ENCODE measurements at regions not wholly inside any gene's neighbourhood (a gene's known extent, or its start where the extent isn't known, plus 50 kb on each side); places are given as distances from the start of the nearest gene placed in this dataset.
"Not testable (repeated sequence)": the region's sequence is repeated elsewhere in the genome, so short reads cannot be mapped to it uniquely, and the experiment has no call there.

- no peak for DNase-seq (ENCODE audit: low spot score)
Observed at GRCh38 chrX:65331371-65331770, 203.2 kb downstream of the LAS1L start.

- no peak for DNase-seq (ENCODE audit: low spot score)
Observed at GRCh38 chrX:65300104-65300809, 234.3 kb downstream of the LAS1L start.

GRCh38 chrX:65282905-65283304, 251.7 kb downstream of the LAS1L start:
- DNase-seq (ENCODE audit: low spot score), result not testable (repeated sequence)

GRCh38 chrX:65273152-65273551, 261.4 kb downstream of the LAS1L start:
- no peak for DNase-seq (ENCODE audit: low spot score)

GRCh38 chrX:65266482-65266881, 268.1 kb downstream of the LAS1L start:
- DNase-seq (ENCODE audit: low spot score), result no peak

GRCh38 chrX:65253817-65254216, 277.6 kb upstream of the ZC4H2 start:
- no peak for DNase-seq (ENCODE audit: low spot score)

- no peak for DNase-seq (ENCODE audit: low spot score)
Observed at GRCh38 chrX:65241059-65241721, 264.9 kb upstream of the ZC4H2 start.

- no peak for DNase-seq (ENCODE audit: low spot score)
Observed at GRCh38 chrX:65203545-65203944, 227.3 kb upstream of the ZC4H2 start.

- no peak for DNase-seq (ENCODE audit: low spot score)
Observed at GRCh38 chrX:65196758-65197360, 220.6 kb upstream of the ZC4H2 start.

- no peak for DNase-seq (ENCODE audit: low spot score)
Observed at GRCh38 chrX:65195621-65196020, 219.4 kb upstream of the ZC4H2 start.

- no peak for DNase-seq (ENCODE audit: low spot score)
Observed at GRCh38 chrX:65194547-65194946, 218.3 kb upstream of the ZC4H2 start.

GRCh38 chrX:65163325-65163724, 187.1 kb upstream of the ZC4H2 start:
- DNase-seq (ENCODE audit: low spot score), result not testable (repeated sequence)

- no peak for DNase-seq (ENCODE audit: low spot score)
Observed at GRCh38 chrX:65148232-65148631, 172.0 kb upstream of the ZC4H2 start.

GRCh38 chrX:65136424-65136823, 160.2 kb upstream of the ZC4H2 start:
- no peak for DNase-seq (ENCODE audit: low spot score)

- DNase-seq (ENCODE audit: low spot score), result no peak
Observed at GRCh38 chrX:65127842-65128241, 151.6 kb upstream of the ZC4H2 start.

GRCh38 chrX:65098851-65099250, 122.6 kb upstream of the ZC4H2 start:
- DNase-seq (ENCODE audit: low spot score), result no peak

- no peak for DNase-seq (ENCODE audit: low spot score)
Observed at GRCh38 chrX:65093658-65094057, 117.4 kb upstream of the ZC4H2 start.

- DNase-seq (ENCODE audit: low spot score), result no peak
Observed at GRCh38 chrX:65073233-65073632, 97.0 kb upstream of the ZC4H2 start.

GRCh38 chrX:65072590-65072989, 96.3 kb upstream of the ZC4H2 start:
- DNase-seq (ENCODE audit: low spot score), result no peak

- DNase-seq (ENCODE audit: low spot score), result not testable (repeated sequence)
Observed at GRCh38 chrX:65058626-65059025, 82.4 kb upstream of the ZC4H2 start.

- no peak for DNase-seq (ENCODE audit: low spot score)
Observed at GRCh38 chrX:65045001-65045400, 68.8 kb upstream of the ZC4H2 start.

GRCh38 chrX:65035446-65035770, 59.2 kb upstream of the ZC4H2 start:
- no peak for DNase-seq (ENCODE audit: low spot score)

- peak; percentile 87 for DNase-seq (ENCODE audit: low spot score)
Observed at GRCh38 chrX:65034668-65035445, 58.6 kb upstream of the ZC4H2 start, which contains the start of gene ZC3H12B. TSS of gene ZC3H12B (plus strand) at chrX:65034826.
